GM23248 (cell line): ENCODE measurements at regions not wholly inside any gene's neighbourhood (a gene's known extent, or its start where the extent isn't known, plus 50 kb on each side); places are given as distances from the start of the nearest gene placed in this dataset.
"Not testable (repeated sequence)": the region's sequence is repeated elsewhere in the genome, so short reads cannot be mapped to it uniquely, and the experiment has no call there.

ENCODE experiments used
- DNase-seq: peaks from one replicate; pipeline ENCODE4 v3.0.0-alpha.2; 2015
- H2AFZ ChIP-seq: fragments of 200-600 bp; sonication (generic); 2 replicates; pipeline ENCODE4 v1.6.1; 2016; ENCODE audit warnings: antibody characterized with exemption
- H3F3A ChIP-seq: fragments of 200-600 bp; sonication (generic); 2 replicates; pipeline ENCODE4 v1.6.1; 2016; ENCODE audit warnings: mild to moderate bottlenecking, antibody characterized with exemption, mixed run types; ENCODE audit not compliant: insufficient read depth
- H3K27ac ChIP-seq: fragments of 200-600 bp; sonication (generic); 2 replicates; pipeline ENCODE4 v1.5.1; 2016; ENCODE audit warnings: mild to moderate bottlenecking
- H3K27me3 ChIP-seq: fragments of 200-600 bp; sonication (generic); replicated peaks from 2 replicates; pipeline ENCODE4 v1.6.1; 2016; ENCODE audit warnings: mild to moderate bottlenecking; ENCODE audit not compliant: insufficient read depth
- H3K36me3 ChIP-seq: fragments of 200-600 bp; sonication (generic); 2 replicates; pipeline ENCODE4 v1.6.1; 2016; ENCODE audit warnings: low read depth, mild to moderate bottlenecking
- H3K4me1 ChIP-seq: fragments of 200-600 bp; sonication (generic); 2 replicates; pipeline ENCODE4 v1.6.1; 2016; ENCODE audit warnings: mild to moderate bottlenecking; ENCODE audit not compliant: insufficient read depth
- H3K4me2 ChIP-seq: fragments of 200-600 bp; sonication (generic); one replicate; pipeline ENCODE4 v1.6.1; 2016; ENCODE audit warnings: mild to moderate bottlenecking; ENCODE audit not compliant: unreplicated experiment
- H3K4me3 ChIP-seq: fragments of 200-600 bp; sonication (generic); 2 replicates; pipeline ENCODE4 v1.5.1; 2016; ENCODE audit warnings: mild to moderate bottlenecking
- H3K79me2 ChIP-seq: fragments of 200-600 bp; sonication (generic); 2 replicates; pipeline ENCODE4 v1.6.1; 2016; ENCODE audit warnings: mild to moderate bottlenecking; ENCODE audit not compliant: insufficient read depth
- H3K9ac ChIP-seq: fragments of 200-600 bp; sonication (generic); 2 replicates; pipeline ENCODE4 v1.6.1; 2016; ENCODE audit warnings: mild to moderate bottlenecking
- H3K9me2 ChIP-seq: fragments of 200-600 bp; sonication (generic); 2 replicates; pipeline ENCODE4 v1.6.1; 2016; ENCODE audit warnings: mixed run types, mild to moderate bottlenecking, moderate library complexity; ENCODE audit not compliant: insufficient read depth
- H3K9me3 ChIP-seq: fragments of 200-600 bp; sonication (generic); one replicate; pipeline ENCODE4 v1.6.1; 2017; ENCODE audit warnings: low read depth
- H4K20me1 ChIP-seq: fragments of 200-600 bp; sonication (generic); 2 replicates; pipeline ENCODE4 v1.6.0; 2016; ENCODE audit not compliant: insufficient read depth
- EZH2 ChIP-seq: fragments of 200-600 bp; sonication (generic); IDR thresholded peaks from 2 replicates; pipeline ENCODE4 v1.6.1; 2018; ENCODE audit warnings: antibody characterized with exemption, mild to moderate bottlenecking; ENCODE audit not compliant: insufficient read depth, poor library complexity, severe bottlenecking
- EZH2phosphoT487 ChIP-seq: fragments of 200-600 bp; sonication (generic); IDR thresholded peaks from 2 replicates; pipeline ENCODE4 v1.6.1; 2018; ENCODE audit warnings: antibody characterized with exemption, moderate library complexity, mild to moderate bottlenecking, low read depth; ENCODE audit not compliant: insufficient read depth
- WGBS, 2 experiments: methylation state at CpG; one replicate each; pipeline ENCODE4 v1.1.6; 2015 to 2017; ENCODE audit warnings: low lambda C conversion rate in 2 of 2, low coverage in 1 of 2; ENCODE audit errors: missing lambda C conversion rate in 2 of 2; 5-methylcytosine and 5-hydroxymethylcytosine counted together
- in situ Hi-C: fragments of 300-500 bp; cut with MboI; formaldehyde crosslinking; loops from 2 replicates; pipeline ENCODE4 v1.15.0; 2020

GRCh38 chrX:114015966-114016365 is 567.9 kb upstream of the HTR2C start:
- Histone ChIP-seq H3K27me3 (no peaks in the 10 kb centered on the region), H3K36me3 (no peaks in the 10 kb centered on the region), H3K9me3 (no peaks in the 10 kb centered on the region), H3F3A (no peaks in the 10 kb centered on the region), H3K79me2 (no peaks in the 10 kb centered on the region), H4K20me1 (no peaks in the 10 kb centered on the region), H3K27ac (no peak overlapping the region), H3K4me2 (no peak overlapping the region), H3K4me1 (no peaks in the 10 kb centered on the region), H3K4me3 (no peak overlapping the region), H3K9ac (no peak overlapping the region), H3K9me2 (no peaks in the 10 kb centered on the region), H2AFZ (no peak overlapping the region)
- no peak for TF ChIP-seq EZH2phosphoT487
- in situ Hi-C loops, result no loop called here
- 19 to 38% methylated on average over 5 of the region's 6 CpGs for WGBS, 2 experiments
- no peak for DNase-seq

GRCh38 chrX:114006664-114007063 is 577.2 kb upstream of the HTR2C start:
- Histone ChIP-seq H3K9me3 (no peaks in the 10 kb centered on the region), H4K20me1 (no peaks in the 10 kb centered on the region), H3K9me2 (no peaks in the 10 kb centered on the region), H2AFZ (no peak overlapping the region), H3F3A (no peaks in the 10 kb centered on the region), H3K4me1 (no peaks in the 10 kb centered on the region), H3K9ac (no peak overlapping the region), H3K27me3 (no peaks in the 10 kb centered on the region), H3K36me3 (no peaks in the 10 kb centered on the region), H3K79me2 (no peaks in the 10 kb centered on the region), H3K4me3 (no peak overlapping the region), H3K4me2 (no peak overlapping the region), H3K27ac (no peak overlapping the region)
- WGBS, 2 experiments, result 0% methylated on average over 3 of the region's 3 CpGs
- no peak for TF ChIP-seq EZH2phosphoT487
- TF ChIP-seq EZH2, result no peak
- in situ Hi-C loops, result no loop called here
- no peak for DNase-seq

DNA sequence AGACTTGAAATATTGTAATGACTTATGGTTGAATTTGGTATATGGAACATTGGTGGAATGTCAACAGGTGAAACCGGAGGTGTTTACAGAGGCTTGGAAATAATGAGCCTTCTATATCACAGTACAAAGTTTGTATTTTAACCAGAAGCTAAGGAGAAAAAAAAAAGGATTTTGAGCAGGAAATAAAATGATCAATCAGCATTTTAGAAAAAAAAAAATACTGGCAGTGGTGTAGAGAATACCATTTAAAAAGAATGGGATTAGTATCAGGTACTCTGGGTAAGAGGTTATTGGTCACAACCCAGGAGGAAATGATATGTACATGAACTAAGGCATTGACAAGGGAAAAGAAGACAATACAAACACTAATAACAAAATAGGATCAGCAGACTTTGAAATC is 587.1 kb upstream of the HTR2C start:
- no peak overlapping the region for H3K9ac ChIP-seq
- H3K9me3 ChIP-seq, result no peaks in the 10 kb centered on the region
- H3K4me3 ChIP-seq, result no peak overlapping the region
- 19 to 43% methylated on average over 1 of the region's 1 CpG for WGBS, 2 experiments
- no peaks in the 10 kb centered on the region for H3K79me2 ChIP-seq
- in situ Hi-C loops, result no loop called here
- H4K20me1 ChIP-seq, result no peaks in the 10 kb centered on the region
- DNase-seq, result no peak
- H3K9me2 ChIP-seq, result no peaks in the 10 kb centered on the region
- H3K4me1 ChIP-seq, result no peaks in the 10 kb centered on the region
- TF ChIP-seq EZH2phosphoT487 (no peak), EZH2 (no peak)
- no peaks in the 10 kb centered on the region for H3K27me3 ChIP-seq
- no peak overlapping the region for H3K4me2 ChIP-seq
- no peak overlapping the region for H2AFZ ChIP-seq
- no peak overlapping the region for H3K27ac ChIP-seq
- no peaks in the 10 kb centered on the region for H3K36me3 ChIP-seq
- H3F3A ChIP-seq, result no peaks in the 10 kb centered on the region

DNA sequence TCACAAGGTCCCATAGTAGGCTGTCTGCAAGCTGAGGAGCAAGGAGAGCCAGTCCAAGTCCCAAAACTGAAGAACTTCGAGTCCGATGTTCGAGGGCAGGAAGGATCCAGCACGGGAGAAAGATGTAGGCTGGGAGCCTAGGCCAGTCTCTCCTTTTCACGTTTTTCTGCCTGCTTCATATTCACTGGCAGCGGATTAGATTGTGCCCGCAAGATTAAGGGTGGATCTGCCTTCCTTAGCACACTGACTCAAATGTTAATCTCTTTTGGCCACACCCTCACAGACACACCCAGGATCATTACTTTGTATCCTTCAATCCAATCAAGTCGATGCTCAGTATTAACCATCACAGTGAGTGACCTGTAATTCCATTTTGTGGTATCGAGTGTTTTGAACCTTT is 592.2 kb upstream of the HTR2C start:
- H2AFZ ChIP-seq, H3K79me2 ChIP-seq, H3K36me3 ChIP-seq, H3F3A ChIP-seq, H4K20me1 ChIP-seq, in situ Hi-C loops, H3K27me3 ChIP-seq, H3K4me2 ChIP-seq, H3K4me1 ChIP-seq, H3K27ac ChIP-seq, H3K9ac ChIP-seq, DNase-seq, H3K4me3 ChIP-seq, H3K9me3 ChIP-seq, H3K9me2 ChIP-seq: not testable (repeated sequence)
- 39 to 41% methylated on average over 5 to 9 of the region's 9 CpGs for WGBS, 2 experiments

DNA sequence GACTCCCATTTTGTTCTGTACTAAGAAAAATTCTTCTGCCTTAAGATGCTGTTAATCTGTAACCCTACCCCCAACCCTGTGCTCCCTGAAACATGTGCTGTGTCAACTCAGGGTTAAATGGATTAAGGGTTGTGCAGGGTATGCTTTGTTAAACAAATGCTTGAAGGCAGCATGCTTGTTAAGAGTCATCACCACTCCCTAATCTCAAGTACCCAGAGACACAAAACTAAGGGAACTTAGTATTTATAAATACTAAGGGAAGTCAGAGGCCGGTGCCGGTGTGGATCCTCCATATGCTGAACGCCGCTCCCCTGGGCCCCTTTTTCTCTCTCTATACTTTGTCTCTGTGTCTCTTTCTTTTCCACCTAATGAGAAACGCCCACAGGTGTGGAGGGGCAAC is 593.2 kb upstream of the HTR2C start:
- H2AFZ ChIP-seq, H3K27ac ChIP-seq, H3K4me1 ChIP-seq, H3K36me3 ChIP-seq, H4K20me1 ChIP-seq, H3K9ac ChIP-seq, H3K4me2 ChIP-seq, H3K79me2 ChIP-seq, DNase-seq, H3K9me3 ChIP-seq, H3K27me3 ChIP-seq, in situ Hi-C loops, H3F3A ChIP-seq, H3K9me2 ChIP-seq, H3K4me3 ChIP-seq: not testable (repeated sequence)
- 22 to 23% methylated on average over 3 to 5 of the region's 5 CpGs for WGBS, 2 experiments

DNA sequence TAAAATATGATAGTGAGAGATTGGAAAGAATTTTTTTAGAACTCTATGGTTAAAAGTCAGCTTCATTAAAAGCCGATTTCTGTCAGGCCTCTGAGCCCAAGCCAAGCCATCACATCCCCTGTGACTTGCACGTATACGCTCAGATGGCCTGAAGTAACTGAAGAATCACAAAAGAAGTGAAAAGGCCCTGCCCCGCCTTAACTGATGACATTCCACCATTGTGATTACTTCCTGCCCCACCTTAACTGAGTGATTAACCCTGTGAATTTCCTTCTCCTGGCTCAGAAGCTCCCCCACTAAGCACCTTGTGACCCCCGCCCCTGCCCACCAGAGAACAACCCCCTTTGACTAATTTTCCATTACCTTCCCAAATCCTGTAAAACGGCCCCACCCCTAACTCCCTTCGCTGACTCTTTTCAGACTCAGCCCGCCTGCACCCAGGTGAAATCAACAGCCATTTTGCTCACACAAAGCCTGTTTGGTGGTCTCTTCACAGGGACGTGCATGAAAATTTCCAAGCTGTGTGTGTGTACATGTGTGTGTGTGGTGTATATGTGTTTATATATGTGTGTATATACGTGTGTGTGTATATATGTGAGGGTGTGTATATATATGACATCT is 595.5 kb upstream of the HTR2C start:
- H3K4me3 ChIP-seq, H3K79me2 ChIP-seq, H4K20me1 ChIP-seq, H3K4me2 ChIP-seq, H3K36me3 ChIP-seq, H3K9me2 ChIP-seq, in situ Hi-C loops, H3F3A ChIP-seq, DNase-seq, H3K27ac ChIP-seq, H3K9me3 ChIP-seq, H3K27me3 ChIP-seq, H3K4me1 ChIP-seq, H3K9ac ChIP-seq, H2AFZ ChIP-seq: not testable (repeated sequence)
- WGBS, 2 experiments, result 33 to 37% methylated on average over 10 of the region's 10 CpGs
